ENCODE measurements at regions not wholly inside any gene's neighbourhood (a gene's known extent, or its start where the extent isn't known, plus 50 kb on each side); places are given as distances from the start of the nearest gene placed in this dataset.
"Not testable (repeated sequence)": the region's sequence is repeated elsewhere in the genome, so short reads cannot be mapped to it uniquely, and the experiment has no call there.

DNA sequence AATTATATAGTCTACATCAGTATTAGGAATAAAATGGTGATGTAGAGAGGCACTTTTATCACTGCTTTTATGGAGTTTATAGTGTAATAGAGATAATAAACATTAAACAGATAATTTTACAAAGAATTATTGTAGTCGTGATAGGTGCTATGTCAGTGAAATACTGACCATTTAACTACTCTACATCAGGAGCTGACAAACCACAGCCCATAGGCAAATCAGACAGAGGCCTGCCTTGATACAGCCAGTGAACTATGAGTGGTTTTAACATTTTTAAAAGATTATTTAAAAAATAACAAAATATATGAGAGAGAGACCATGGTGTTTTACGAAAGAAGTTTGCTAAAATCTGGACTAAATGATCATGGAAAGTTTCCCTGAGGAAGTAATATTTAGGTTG lies 104.3 kb downstream of the KLRB1 start:
- TF ChIP-seq, protein P1, sequence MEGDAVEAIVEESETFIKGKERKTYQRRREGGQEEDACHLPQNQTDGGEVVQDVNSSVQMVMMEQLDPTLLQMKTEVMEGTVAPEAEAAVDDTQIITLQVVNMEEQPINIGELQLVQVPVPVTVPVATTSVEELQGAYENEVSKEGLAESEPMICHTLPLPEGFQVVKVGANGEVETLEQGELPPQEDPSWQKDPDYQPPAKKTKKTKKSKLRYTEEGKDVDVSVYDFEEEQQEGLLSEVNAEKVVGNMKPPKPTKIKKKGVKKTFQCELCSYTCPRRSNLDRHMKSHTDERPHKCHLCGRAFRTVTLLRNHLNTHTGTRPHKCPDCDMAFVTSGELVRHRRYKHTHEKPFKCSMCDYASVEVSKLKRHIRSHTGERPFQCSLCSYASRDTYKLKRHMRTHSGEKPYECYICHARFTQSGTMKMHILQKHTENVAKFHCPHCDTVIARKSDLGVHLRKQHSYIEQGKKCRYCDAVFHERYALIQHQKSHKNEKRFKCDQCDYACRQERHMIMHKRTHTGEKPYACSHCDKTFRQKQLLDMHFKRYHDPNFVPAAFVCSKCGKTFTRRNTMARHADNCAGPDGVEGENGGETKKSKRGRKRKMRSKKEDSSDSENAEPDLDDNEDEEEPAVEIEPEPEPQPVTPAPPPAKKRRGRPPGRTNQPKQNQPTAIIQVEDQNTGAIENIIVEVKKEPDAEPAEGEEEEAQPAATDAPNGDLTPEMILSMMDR (IDR thresholded peaks at IDR 0.05) = not testable (repeated sequence)
- TF ChIP-seq POLR2A, POLR2AphosphoS5 (IDR thresholded peaks at IDR 0.05): not testable (repeated sequence)
